Muscle layer of duodenum (tissue), 2 donors: ENCODE measurements at regions not wholly inside any gene's neighbourhood (a gene's known extent, or its start where the extent isn't known, plus 50 kb on each side); places are given as distances from the start of the nearest gene placed in this dataset.

Experiments
- H3K27ac ChIP-seq: one replicate; pipeline ENCODE4 v1.7.0; 2013; ENCODE audit warnings: mild to moderate bottlenecking, low read length
- H3K27me3 ChIP-seq: one replicate; pipeline ENCODE4 v1.7.0; 2013; ENCODE audit warnings: low read depth, mild to moderate bottlenecking, control low read depth, low read length
- H3K36me3 ChIP-seq, 2 donors: one replicate each; pipeline ENCODE4 v1.7.0; 2013; ENCODE audit warnings: low read length in 2 of 2, control low read depth in 1 of 2, mild to moderate bottlenecking in 1 of 2; ENCODE audit not compliant: insufficient read depth in 2 of 2, control insufficient read depth in 1 of 2
- H3K4me1 ChIP-seq, 2 donors: one replicate each; pipeline ENCODE4 v1.7.0; 2013; ENCODE audit warnings: low read length in 2 of 2, mild to moderate bottlenecking in 2 of 2, control low read depth in 1 of 2, moderate library complexity in 1 of 2; ENCODE audit not compliant: insufficient read depth in 2 of 2, control insufficient read depth in 1 of 2
- H3K4me3 ChIP-seq, 2 donors: one replicate each; pipeline ENCODE4 v1.7.0; 2013; ENCODE audit warnings: low read length in 2 of 2, low read depth in 1 of 2, mild to moderate bottlenecking in 1 of 2
- H3K9me3 ChIP-seq, 2 donors: one replicate each; pipeline ENCODE4 v1.7.0; 2013; ENCODE audit warnings: low read length in 2 of 2, control low read depth in 1 of 2, mild to moderate bottlenecking in 1 of 2; ENCODE audit not compliant: control insufficient read depth in 1 of 2
- donor health status: healthy.

GRCh38 chr2:844715-845114 is 105.9 kb upstream of the SNTG2 start:
- Histone ChIP-seq H3K27me3 (no peaks in the 10 kb centered on the region), H3K9me3 (no peaks in the 10 kb centered on the region), H3K27ac (no peak overlapping the region), H3K36me3 (no peaks in the 10 kb centered on the region), H3K4me3 (no peak overlapping the region), H3K4me1 (no peaks in the 10 kb centered on the region)

- Histone ChIP-seq H3K27ac (no peak overlapping the region), H3K36me3 (no peaks in the 10 kb centered on the region), H3K4me1 (no peaks in the 10 kb centered on the region), H3K27me3 (no peaks in the 10 kb centered on the region), H3K9me3 (no peaks in the 10 kb centered on the region), H3K4me3 (no peak overlapping the region)
Measured at GRCh38 chr2:842151-842803, 108.4 kb upstream of the SNTG2 start.

GRCh38 chr2:841036-841435 is 109.6 kb upstream of the SNTG2 start:
- Histone ChIP-seq H3K9me3 (no peaks in the 10 kb centered on the region), H3K4me3 (no peak overlapping the region), H3K27ac (no peak overlapping the region), H3K36me3 (no peaks in the 10 kb centered on the region), H3K27me3 (no peaks in the 10 kb centered on the region), H3K4me1 (no peaks in the 10 kb centered on the region)

- no peaks in the 10 kb centered on the region for H3K27me3 ChIP-seq
- H3K4me3 ChIP-seq: no peak overlapping the region
- H3K27ac ChIP-seq: no peak overlapping the region
- H3K36me3 ChIP-seq: no peaks in the 10 kb centered on the region
- no peaks in the 10 kb centered on the region for H3K9me3 ChIP-seq
- peaks cover 0 to 10% of the 10 kb centered on the region in 2 donors for H3K4me1 ChIP-seq
Measured at GRCh38 chr2:834233-834632, 116.4 kb upstream of the SNTG2 start.

- Histone ChIP-seq H3K27me3 (no peaks in the 10 kb centered on the region), H3K4me1 (peaks cover 0 to 10% of the 10 kb centered on the region in 2 donors), H3K27ac (no peak overlapping the region), H3K4me3 (no peak overlapping the region), H3K9me3 (no peaks in the 10 kb centered on the region), H3K36me3 (no peaks in the 10 kb centered on the region)
Measured at GRCh38 chr2:833180-833579, 117.5 kb upstream of the SNTG2 start.

- Histone ChIP-seq H3K9me3 (no peaks in the 10 kb centered on the region), H3K4me1 (peaks cover 0 to 10% of the 10 kb centered on the region in 2 donors), H3K27me3 (no peaks in the 10 kb centered on the region), H3K27ac (no peak overlapping the region), H3K36me3 (no peaks in the 10 kb centered on the region), H3K4me3 (no peak overlapping the region)
Measured at GRCh38 chr2:832635-833034, 118.0 kb upstream of the SNTG2 start.

- Histone ChIP-seq H3K4me1 (peaks cover 0 to 10% of the 10 kb centered on the region in 2 donors), H3K27ac (no peak overlapping the region), H3K9me3 (no peaks in the 10 kb centered on the region), H3K27me3 (no peaks in the 10 kb centered on the region), H3K4me3 (no peak overlapping the region), H3K36me3 (no peaks in the 10 kb centered on the region)
Measured at GRCh38 chr2:831622-832021, 119.0 kb upstream of the SNTG2 start.

- H3K9me3 ChIP-seq: no peaks in the 10 kb centered on the region
Measured at GRCh38 chr2:831225-831536, 119.5 kb upstream of the SNTG2 start.

GRCh38 chr2:830419-831224 is 120.0 kb upstream of the SNTG2 start:
- Histone ChIP-seq H3K9me3 (no peaks in the 10 kb centered on the region), H3K27me3 (no peaks in the 10 kb centered on the region), H3K4me3 (no peak overlapping the region), H3K27ac (no peak overlapping the region), H3K4me1 (peaks cover 0 to 10% of the 10 kb centered on the region in 2 donors), H3K36me3 (no peaks in the 10 kb centered on the region)

More at GRCh38 chr2:831225-831536, 119.5 kb upstream of the SNTG2 start:
- Histone ChIP-seq H3K27me3 (no peaks in the 10 kb centered on the region), H3K36me3 (no peaks in the 10 kb centered on the region), H3K4me3 (no peak overlapping the region), H3K4me1 (peaks cover 0 to 10% of the 10 kb centered on the region in 2 donors), H3K27ac (no peak overlapping the region)

- H3K27ac ChIP-seq: no peak overlapping the region
- H3K27me3 ChIP-seq: no peaks in the 10 kb centered on the region
- H3K4me3 ChIP-seq: no peak overlapping the region
- H3K9me3 ChIP-seq: no peaks in the 10 kb centered on the region
- H3K36me3 ChIP-seq: no peaks in the 10 kb centered on the region
- peaks cover 0 to 10% of the 10 kb centered on the region in 2 donors for H3K4me1 ChIP-seq
Measured at GRCh38 chr2:829047-829446, 121.6 kb upstream of the SNTG2 start.

GRCh38 chr2:824954-825353 is 125.7 kb upstream of the SNTG2 start:
- Histone ChIP-seq H3K27me3 (no peaks in the 10 kb centered on the region), H3K4me3 (no peak overlapping the region), H3K4me1 (no peaks in the 10 kb centered on the region), H3K9me3 (no peaks in the 10 kb centered on the region), H3K36me3 (no peaks in the 10 kb centered on the region), H3K27ac (no peak overlapping the region)

GRCh38 chr2:824524-824923 is 126.1 kb upstream of the SNTG2 start:
- H3K36me3 ChIP-seq: no peaks in the 10 kb centered on the region
- H3K27ac ChIP-seq: no peak overlapping the region
- H3K4me1 ChIP-seq: no peaks in the 10 kb centered on the region
- H3K9me3 ChIP-seq: no peaks in the 10 kb centered on the region
- H3K27me3 ChIP-seq: no peaks in the 10 kb centered on the region
- H3K4me3 ChIP-seq: no peak overlapping the region
